ENCODE measurements at regions not wholly inside any gene's neighbourhood (a gene's known extent, or its start where the extent isn't known, plus 50 kb on each side); places are given as distances from the start of the nearest gene placed in this dataset.

- no peak for TF ChIP-seq CTCF (optimal IDR thresholded peaks at IDR 0.05 in 1 of 3, IDR thresholded peaks at IDR 0.05 in 1 of 3, conservative IDR thresholded peaks at IDR 0.05 in 1 of 3; ENCODE audit: extremely low read depth in 1 of 3, insufficient read depth in 2 of 3, low read length in 3 of 3)
- TF ChIP-seq EZH2 (IDR thresholded peaks at IDR 0.05; ENCODE audit: low read length), result no peak
- H3K4me1 ChIP-seq (ENCODE audit: control insufficient read depth, extremely low read depth, insufficient read depth, low read length), result no peaks in the 10 kb centered on the region
- H3K9me1 ChIP-seq (ENCODE audit: control insufficient read depth, extremely low read depth, insufficient read depth, low read length), result no peaks in the 10 kb centered on the region
- dilution Hi-C loops (cut with MboI; ENCODE audit: extremely low pct_ligation_motif_present, low sequenced_read_pairs), result no loop called here
- H3K27ac ChIP-seq (ENCODE audit: control insufficient read depth, insufficient read depth, low read length), result no peak overlapping the region
- H2AFZ ChIP-seq (ENCODE audit: control insufficient read depth, low read length), result no peak overlapping the region
- H3K4me2 ChIP-seq (ENCODE audit: control insufficient read depth, extremely low read depth, insufficient read depth, low read depth, low read length), result no peak overlapping the region
- DNase-seq (ENCODE audit: low read depth, low spot score) (no peak), FAIRE-seq (no peak)
- H3K9me3 ChIP-seq (ENCODE audit: control insufficient read depth, low read depth, low read length), result no peaks in the 10 kb centered on the region
- H3K36me3 ChIP-seq (ENCODE audit: control insufficient read depth in 2 of 2, extremely low read depth in 1 of 2, insufficient read depth in 2 of 2, low read length in 2 of 2), result no peaks in the 10 kb centered on the region
- H3K9ac ChIP-seq (ENCODE audit: control insufficient read depth, extremely low read depth, insufficient read depth, low read length), result no peak overlapping the region
- H4K20me1 ChIP-seq (ENCODE audit: control insufficient read depth, extremely low read depth, insufficient read depth, low read length), result no peaks in the 10 kb centered on the region
- H3K27me3 ChIP-seq (ENCODE audit: control insufficient read depth, extremely low read depth, insufficient read depth, low read length), result no peaks in the 10 kb centered on the region
- no peak overlapping the region for H3K4me3 ChIP-seq (ENCODE audit: control insufficient read depth in 2 of 3, extremely low read depth in 1 of 3, insufficient read depth in 2 of 3, low read depth in 1 of 3, low read length in 3 of 3)
- H3K79me2 ChIP-seq (ENCODE audit: control insufficient read depth, insufficient read depth, low read length), result no peaks in the 10 kb centered on the region
Measured at GRCh38 chr9:17057729-17058128, 77.1 kb upstream of the CNTLN start.

GRCh38 chr9:17052626-17053025, 82.2 kb upstream of the CNTLN start:
- FAIRE-seq (no peak), DNase-seq (ENCODE audit: low read depth, low spot score) (no peak)
- no peaks in the 10 kb centered on the region for H3K9me1 ChIP-seq (ENCODE audit: control insufficient read depth, extremely low read depth, insufficient read depth, low read length)
- no peaks in the 10 kb centered on the region for H3K36me3 ChIP-seq (ENCODE audit: control insufficient read depth in 2 of 2, extremely low read depth in 1 of 2, insufficient read depth in 2 of 2, low read length in 2 of 2)
- no peak overlapping the region for H3K27ac ChIP-seq (ENCODE audit: control insufficient read depth, insufficient read depth, low read length)
- no peaks in the 10 kb centered on the region for H3K79me2 ChIP-seq (ENCODE audit: control insufficient read depth, insufficient read depth, low read length)
- TF ChIP-seq CTCF (optimal IDR thresholded peaks at IDR 0.05 in 1 of 3, IDR thresholded peaks at IDR 0.05 in 1 of 3, conservative IDR thresholded peaks at IDR 0.05 in 1 of 3; ENCODE audit: extremely low read depth in 1 of 3, insufficient read depth in 2 of 3, low read length in 3 of 3), result no peak
- no peak for TF ChIP-seq EZH2 (IDR thresholded peaks at IDR 0.05; ENCODE audit: low read length)
- H3K9me3 ChIP-seq (ENCODE audit: control insufficient read depth, low read depth, low read length), result no peaks in the 10 kb centered on the region
- H3K4me2 ChIP-seq (ENCODE audit: control insufficient read depth, extremely low read depth, insufficient read depth, low read depth, low read length), result no peak overlapping the region
- H2AFZ ChIP-seq (ENCODE audit: control insufficient read depth, low read length), result no peak overlapping the region
- dilution Hi-C loops (cut with MboI; ENCODE audit: extremely low pct_ligation_motif_present, low sequenced_read_pairs), result no loop called here
- no peaks in the 10 kb centered on the region for H4K20me1 ChIP-seq (ENCODE audit: control insufficient read depth, extremely low read depth, insufficient read depth, low read length)
- no peaks in the 10 kb centered on the region for H3K27me3 ChIP-seq (ENCODE audit: control insufficient read depth, extremely low read depth, insufficient read depth, low read length)
- H3K9ac ChIP-seq (ENCODE audit: control insufficient read depth, extremely low read depth, insufficient read depth, low read length), result no peak overlapping the region
- H3K4me1 ChIP-seq (ENCODE audit: control insufficient read depth, extremely low read depth, insufficient read depth, low read length), result no peaks in the 10 kb centered on the region
- H3K4me3 ChIP-seq (ENCODE audit: control insufficient read depth in 2 of 3, extremely low read depth in 1 of 3, insufficient read depth in 2 of 3, low read depth in 1 of 3, low read length in 3 of 3), result no peak overlapping the region

All from keratinocyte (primary cell).